GM19328 (cell line): ENCODE measurements at regions not wholly inside any gene's neighbourhood (a gene's known extent, or its start where the extent isn't known, plus 50 kb on each side); places are given as distances from the start of the nearest gene placed in this dataset.

Experiments
- ATAC-seq: cut with Tn5 transposase; IDR thresholded peaks from one replicate; pipeline ENCODE4 v1.9.1; 2021; ENCODE audit warnings: mild to moderate bottlenecking, moderate library complexity; ENCODE audit not compliant: unreplicated experiment

DNA sequence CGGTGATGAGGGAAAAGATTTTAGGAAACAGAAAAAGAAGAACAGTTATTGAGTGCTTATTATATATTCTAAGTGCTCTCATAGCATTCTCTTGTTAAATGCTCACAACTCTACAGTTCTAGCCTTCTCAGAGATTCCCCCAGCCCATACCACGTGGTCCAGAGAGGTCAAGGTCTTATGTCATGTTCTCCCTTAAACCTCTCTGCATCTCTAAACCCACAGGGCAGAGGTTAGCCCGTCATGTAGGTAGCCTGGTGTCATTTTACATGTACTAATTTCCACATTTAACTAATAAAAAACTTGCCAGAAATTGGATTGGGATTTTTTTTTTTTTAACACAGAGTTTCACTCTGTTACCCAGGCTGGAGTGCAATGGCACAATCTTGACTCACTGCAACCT, 178.0 kb downstream of the CEMIP2 start:
- ATAC-seq, result no peak

DNA sequence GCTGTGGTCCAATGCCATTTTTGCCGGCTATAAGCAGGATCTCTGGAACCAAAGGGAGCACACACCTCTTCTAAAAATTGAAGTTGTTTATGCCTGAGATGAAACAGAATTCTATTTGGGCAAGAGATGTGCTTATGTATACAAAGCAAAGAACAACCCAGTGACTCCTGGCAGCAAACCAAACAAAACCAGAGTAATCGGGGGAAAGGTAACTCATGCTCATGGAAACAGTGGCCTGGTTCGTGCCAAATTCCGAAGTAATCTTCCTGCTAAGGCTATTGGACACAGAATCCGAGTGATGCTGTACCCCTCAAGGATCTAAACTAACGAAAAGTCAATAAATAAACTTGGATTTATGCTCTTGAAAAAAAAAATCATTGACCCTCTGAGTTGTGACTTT, 178.7 kb downstream of the CEMIP2 start:
- no peak for ATAC-seq

DNA sequence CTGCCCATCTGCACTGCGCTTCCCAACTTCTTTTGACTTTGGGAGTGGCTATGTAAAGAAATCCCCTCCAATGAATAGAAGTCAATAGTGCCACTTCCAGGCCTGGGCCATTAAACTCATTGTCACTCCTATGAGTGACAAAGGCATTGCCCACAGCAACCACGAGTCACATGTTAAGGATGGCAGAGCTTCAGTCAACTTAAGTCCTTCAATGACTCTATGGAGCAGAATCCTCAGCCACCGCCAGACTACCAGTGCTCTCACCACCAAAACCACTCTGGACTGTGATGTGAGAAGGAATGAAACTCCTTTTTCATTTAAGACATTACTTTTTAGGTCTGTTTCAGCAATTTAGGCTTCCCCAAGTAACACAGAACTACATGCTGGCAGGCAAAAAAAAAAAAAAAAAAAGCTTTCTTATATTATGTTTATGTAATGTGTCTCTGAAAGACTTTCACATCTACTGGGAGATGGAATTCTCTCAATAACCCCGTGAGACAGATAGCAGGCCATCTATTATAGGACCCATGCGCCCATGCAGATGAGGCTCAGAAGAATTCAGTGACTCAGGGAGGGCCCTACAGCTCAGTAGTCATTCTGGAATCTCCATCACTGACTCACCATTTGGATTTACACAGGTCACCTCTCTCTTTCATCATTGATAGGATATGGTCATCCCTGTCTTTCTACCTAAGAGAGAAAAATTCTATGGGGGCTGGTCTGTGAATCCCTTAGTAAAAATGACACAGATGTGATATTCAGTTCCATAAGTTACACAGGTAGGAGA, 180.5 kb downstream of the CEMIP2 start:
- no peak for ATAC-seq

DNA sequence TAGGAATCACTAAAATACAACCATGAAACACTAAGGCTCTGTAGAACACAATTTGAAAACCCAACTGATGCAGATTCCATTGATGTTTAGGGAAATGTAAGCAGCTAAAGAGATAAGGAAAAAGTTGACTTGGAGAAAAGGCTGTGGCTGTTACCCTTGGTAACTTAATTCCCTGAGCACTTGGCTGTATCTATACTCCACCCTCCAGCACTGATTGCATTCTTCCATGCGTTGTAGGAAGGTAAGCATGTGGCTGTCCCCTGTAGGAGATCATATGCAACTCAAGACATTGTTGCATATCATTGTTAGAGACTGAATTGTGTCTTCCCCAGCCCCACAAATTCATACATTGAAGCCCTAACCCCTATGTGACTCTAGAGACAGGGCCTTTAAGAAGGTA, 184.5 kb downstream of the CEMIP2 start:
- no peak for ATAC-seq

DNA sequence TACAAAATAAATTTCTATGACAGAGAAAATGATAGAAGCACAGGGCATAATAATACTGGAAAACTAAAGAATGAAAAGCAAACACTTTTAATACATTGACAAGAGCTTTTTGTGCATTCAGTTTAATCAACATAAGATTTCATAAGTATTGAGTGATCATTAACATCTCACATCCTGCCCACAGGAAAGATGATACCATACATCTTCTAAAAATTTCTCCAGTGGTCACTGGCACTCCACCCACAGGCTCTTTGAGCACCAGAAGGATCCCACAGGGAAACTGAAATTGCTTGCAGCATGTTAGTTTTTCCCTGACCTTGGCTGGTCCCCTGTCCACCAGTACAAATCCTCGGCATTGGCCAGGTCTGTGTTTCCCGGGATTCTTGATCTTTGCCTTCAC, 186.0 kb downstream of the CEMIP2 start:
- ATAC-seq, result no peak

GRCh38 chr9:71581101-71581500, 187.2 kb downstream of the CEMIP2 start:
- no peak for ATAC-seq

GRCh38 chr9:71571186-71571585, 197.1 kb downstream of the CEMIP2 start:
- no peak for ATAC-seq

DNA sequence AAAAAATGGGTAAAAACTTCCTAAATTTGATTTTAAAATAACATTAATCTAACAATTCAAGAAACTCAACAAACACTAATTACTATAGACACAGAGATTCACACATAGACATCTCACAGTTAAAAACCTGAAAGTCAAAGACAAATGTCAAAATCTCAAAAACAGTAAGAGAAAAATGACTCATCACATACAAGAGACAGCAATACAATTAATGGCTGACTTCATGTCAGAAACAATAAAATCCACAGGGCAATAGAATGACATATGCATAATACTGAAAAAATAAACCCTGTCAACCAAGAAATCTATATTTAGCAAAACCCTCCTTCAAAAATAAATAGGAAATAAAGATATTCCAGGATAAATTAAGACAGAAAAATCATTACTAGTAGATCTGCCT, 200.4 kb downstream of the CEMIP2 start:
- no peak for ATAC-seq

DNA sequence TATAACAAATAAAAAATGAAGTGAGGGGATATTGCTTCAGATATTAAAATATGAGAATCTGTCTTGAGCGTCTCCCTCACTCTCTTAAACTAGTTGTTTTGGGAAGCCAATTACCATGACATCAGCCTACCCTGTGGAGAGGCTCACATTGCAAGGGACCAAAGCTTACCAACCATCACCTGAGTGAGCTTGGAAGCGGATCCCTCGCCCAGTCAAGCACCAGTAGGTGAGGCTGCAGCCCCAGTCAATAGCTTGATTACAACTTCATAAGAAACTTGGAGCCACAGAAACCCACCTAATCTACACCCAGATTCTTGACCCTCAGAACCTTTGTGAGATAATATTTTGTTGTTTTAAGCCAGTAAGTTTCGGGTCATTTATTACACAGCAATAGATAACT, 206.2 kb downstream of the CEMIP2 start:
- ATAC-seq, result no peak

DNA sequence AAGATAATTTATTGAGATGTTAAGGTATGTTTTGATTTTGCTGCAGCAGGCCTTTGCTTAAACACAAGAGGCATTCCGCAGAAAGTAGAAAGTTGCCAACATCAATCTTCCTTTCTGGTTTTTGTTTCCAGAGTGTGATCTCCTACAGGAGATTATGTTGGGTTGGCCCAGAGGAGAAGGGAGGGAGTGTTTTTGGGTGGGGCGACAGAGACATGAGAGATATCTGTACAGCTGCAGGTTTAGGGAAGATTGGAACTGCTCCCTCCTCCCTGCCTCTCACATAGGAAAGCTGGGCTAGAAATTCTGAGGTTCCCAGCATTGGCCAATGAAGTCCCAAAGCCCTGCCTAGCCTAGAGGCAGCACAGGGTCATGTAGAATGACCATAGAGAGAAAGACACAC, 211.0 kb downstream of the CEMIP2 start:
- no peak for ATAC-seq

- ATAC-seq, result no peak
Observed at GRCh38 chr9:71552480-71552879, 215.8 kb downstream of the CEMIP2 start.

DNA sequence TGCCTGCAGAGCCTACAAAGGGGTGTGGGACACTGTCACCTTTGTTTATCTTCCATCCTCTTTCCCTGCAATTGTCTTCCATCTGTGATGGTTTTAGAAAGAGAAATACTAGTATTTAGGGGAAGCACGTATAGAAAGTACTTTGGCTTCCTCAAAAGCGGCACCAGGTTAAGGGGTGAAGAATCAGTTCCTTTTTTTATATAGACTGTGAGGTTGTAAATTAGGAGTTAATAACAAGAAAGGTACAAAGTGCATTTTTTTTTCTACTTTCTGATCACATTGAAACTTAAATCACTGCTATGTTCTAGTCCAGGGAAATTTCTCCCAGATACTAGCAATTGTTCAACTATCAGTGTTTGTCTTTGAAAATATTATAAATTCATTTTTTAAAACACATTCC, 219.3 kb downstream of the CEMIP2 start:
- ATAC-seq, result peak; percentile 78

DNA sequence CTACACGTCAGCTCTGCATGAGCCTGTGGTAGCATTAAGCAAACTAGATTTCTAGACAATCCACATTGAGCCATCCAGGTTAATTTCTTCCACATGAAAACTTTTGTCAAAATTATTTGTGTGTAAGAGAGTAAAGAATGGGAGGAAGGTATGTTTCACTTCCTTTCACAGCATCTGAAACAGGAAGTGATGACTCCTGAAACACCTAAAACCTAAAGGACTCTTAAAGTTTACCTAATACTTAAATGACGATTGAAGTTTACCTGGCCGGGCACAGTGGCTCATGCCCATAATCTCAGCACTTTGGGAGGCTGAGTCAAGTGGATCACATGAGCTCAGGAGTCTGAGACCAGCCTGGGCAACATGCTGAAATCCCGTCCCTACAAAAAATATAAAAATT, 223.8 kb downstream of the CEMIP2 start:
- ATAC-seq, result no peak

DNA sequence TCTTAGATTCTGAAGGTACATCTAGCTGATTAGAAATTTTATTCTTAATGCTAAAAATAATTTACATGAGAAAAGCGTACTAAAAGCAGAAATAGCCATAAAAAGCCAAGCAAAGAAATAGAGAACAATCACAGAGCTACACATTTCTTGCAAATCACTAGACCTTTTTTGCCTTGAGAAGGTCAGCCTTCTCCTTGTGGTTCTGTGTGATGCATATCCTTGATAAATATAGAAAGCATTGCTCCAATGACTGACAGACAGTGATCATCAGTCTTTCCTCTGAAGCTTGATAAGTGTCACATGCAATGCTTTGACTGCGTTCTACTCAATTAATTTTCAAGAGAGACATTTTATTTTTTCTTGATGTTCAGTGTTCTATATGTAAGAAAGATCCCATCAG, 226.9 kb downstream of the CEMIP2 start:
- ATAC-seq, result no peak

DNA sequence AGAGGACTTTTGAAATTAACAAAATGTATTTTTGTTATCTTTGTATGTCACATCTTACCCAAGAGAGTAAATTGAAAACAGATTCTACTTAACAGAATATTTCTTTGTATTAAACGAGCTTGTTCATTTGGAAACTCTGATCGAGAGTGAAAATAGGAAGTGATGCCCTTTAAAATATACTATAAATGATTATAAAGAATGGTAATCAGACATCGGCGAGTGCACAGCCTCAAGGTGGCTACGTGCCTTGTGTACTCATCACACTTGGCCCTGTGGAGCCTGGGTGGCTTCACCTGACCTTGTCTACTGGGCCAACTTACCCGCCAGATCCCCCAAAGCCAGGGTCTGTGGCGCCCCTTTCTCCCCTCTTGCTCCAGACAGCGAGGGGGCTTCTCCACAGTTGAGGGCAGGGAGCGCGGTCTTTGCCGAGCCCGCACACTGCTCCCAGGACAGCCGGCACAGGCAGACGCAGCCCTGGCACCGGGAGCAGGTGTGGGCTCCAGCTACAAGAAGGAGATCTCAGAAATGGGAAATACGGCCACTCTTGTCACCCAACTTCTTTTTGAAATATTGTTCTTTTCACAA, 243.2 kb downstream of the CEMIP2 start:
- no peak for ATAC-seq

- no peak for ATAC-seq
Observed at GRCh38 chr9:71524516-71524915, 243.8 kb downstream of the CEMIP2 start.

DNA sequence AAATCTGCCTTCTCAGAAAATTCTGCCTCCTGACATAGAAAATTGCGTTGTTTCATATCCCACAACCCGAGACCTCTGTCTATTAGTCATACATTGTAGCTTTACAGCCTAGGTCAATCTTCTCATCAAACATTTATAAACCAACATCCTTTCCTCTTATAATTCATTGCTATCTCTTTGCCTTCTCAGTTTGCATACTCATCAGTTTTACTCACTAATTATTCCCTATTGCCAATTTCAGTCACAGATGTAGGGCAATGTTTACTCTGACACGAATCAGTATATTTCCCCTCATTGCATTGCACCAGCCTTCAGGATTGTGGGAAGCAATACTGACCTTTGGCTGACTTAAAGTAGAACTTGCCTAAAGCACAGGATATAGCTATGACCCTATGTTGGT, 247.2 kb downstream of the CEMIP2 start:
- no peak for ATAC-seq

DNA sequence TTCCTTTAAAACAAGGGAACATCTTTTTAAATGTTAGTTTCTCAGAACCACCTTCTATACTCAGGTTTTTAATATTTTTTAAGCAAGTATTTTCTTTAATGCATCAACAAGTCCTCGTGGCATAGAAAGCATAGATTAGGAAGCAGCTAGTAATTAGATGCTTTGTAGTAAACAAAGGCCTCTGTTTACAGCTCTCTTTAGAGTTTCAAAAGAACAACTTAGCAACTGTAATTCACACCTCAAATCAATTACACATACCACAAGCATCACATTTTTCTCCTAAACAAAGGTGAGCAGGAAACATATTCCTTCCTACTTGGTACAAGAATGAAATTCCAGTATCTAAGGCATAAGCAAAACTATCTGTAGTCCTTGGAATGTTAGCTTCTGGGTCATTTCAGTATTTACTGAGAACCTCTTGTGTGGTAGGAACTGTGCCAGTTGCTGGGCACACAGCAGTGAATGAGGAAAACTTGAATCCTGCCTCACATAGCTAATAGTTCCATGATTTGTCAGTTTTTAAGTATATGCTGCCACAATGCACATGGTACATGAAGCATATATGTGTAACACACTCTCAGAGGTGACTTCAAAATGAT, 249.1 kb downstream of the CEMIP2 start:
- no peak for ATAC-seq

DNA sequence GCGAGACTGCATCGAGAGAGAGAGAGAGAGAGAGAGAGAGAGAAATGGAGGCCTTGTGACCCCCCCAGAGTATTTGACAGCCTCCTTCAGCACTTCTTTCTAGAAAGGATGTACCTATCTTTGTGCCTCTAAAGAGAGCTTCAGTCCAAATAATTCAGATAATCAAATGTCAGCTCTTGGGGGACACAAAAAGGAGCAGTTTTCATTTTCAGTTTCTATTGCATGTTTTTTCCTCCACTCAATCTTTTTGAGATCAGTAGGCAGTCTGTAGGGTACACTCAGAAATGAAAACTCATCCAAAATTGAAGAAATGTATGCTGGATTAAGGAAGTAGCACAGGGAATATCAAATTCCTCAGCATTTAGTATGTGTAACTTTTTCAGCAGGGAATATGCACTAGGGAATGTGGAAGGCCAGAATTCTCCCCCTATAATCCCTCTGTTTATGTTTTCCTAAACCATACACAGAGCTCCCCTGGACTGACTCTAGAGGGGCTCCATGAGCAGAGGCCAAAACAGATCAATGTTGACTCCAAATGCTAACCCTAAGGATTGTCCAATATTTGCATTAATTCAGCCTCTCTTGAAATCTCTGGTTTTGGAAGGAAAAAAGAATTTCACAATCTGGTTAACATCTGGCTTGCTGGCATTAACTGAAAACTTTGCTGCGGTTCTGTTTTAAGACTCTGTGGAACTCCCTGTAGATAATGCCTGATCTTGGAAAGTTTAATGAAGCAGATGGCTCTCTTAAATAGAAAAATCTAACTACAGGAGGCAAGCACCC, 250.1 kb downstream of the CEMIP2 start:
- no peak for ATAC-seq

GRCh38 chr9:71515626-71516025, 252.7 kb downstream of the CEMIP2 start:
- ATAC-seq, result no peak

- ATAC-seq, result no peak
Observed at GRCh38 chr9:71515107-71515506, 253.2 kb downstream of the CEMIP2 start.
